DOHH2 (cell line): ENCODE measurements at regions not wholly inside any gene's neighbourhood (a gene's known extent, or its start where the extent isn't known, plus 50 kb on each side); places are given as distances from the start of the nearest gene placed in this dataset.

Experiments used
- EZH2phosphoT487 ChIP-seq: fragments of 200-600 bp; sonication (generic); IDR thresholded peaks from 2 replicates; pipeline ENCODE4 v1.6.1; 2017; ENCODE audit warnings: borderline replicate concordance, mild to moderate bottlenecking, antibody characterized with exemption, low read length, moderate library complexity, mixed read lengths
- TF ChIP-seq, protein P1 (sequence below): fragments of 200-600 bp; sonication (generic); IDR thresholded peaks from one replicate; pipeline ENCODE4 v1.5.1; 2014; ENCODE audit warnings: antibody characterized with exemption, mild to moderate bottlenecking, low read depth, low read length; ENCODE audit not compliant: poor library complexity, severe bottlenecking

GRCh38 chrX:45842207-45842925 is 641.7 kb upstream of the DIPK2B start:
- TF ChIP-seq, protein P1, sequence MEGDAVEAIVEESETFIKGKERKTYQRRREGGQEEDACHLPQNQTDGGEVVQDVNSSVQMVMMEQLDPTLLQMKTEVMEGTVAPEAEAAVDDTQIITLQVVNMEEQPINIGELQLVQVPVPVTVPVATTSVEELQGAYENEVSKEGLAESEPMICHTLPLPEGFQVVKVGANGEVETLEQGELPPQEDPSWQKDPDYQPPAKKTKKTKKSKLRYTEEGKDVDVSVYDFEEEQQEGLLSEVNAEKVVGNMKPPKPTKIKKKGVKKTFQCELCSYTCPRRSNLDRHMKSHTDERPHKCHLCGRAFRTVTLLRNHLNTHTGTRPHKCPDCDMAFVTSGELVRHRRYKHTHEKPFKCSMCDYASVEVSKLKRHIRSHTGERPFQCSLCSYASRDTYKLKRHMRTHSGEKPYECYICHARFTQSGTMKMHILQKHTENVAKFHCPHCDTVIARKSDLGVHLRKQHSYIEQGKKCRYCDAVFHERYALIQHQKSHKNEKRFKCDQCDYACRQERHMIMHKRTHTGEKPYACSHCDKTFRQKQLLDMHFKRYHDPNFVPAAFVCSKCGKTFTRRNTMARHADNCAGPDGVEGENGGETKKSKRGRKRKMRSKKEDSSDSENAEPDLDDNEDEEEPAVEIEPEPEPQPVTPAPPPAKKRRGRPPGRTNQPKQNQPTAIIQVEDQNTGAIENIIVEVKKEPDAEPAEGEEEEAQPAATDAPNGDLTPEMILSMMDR, result no peak
- no peak for TF ChIP-seq EZH2phosphoT487
